GM21723 (cell line): ENCODE measurements at regions not wholly inside any gene's neighbourhood (a gene's known extent, or its start where the extent isn't known, plus 50 kb on each side); places are given as distances from the start of the nearest gene placed in this dataset.

ENCODE experiments used
- ATAC-seq: cut with Tn5 transposase; IDR thresholded peaks from one replicate; pipeline ENCODE4 v1.9.1; 2021; ENCODE audit warnings: mild to moderate bottlenecking, moderate library complexity; ENCODE audit not compliant: unreplicated experiment

GRCh38 chr6:40645043-40645442 is 57.9 kb upstream of the LRFN2 start:
- no peak for ATAC-seq

GRCh38 chr6:40642837-40643236 is 55.7 kb upstream of the LRFN2 start:
- no peak for ATAC-seq

GRCh38 chr6:40642190-40642589 is 55.0 kb upstream of the LRFN2 start:
- no peak for ATAC-seq

GRCh38 chr6:40640599-40641227 is 53.5 kb upstream of the LRFN2 start:
- no peak for ATAC-seq
